Panc1 (cell line): ENCODE measurements at regions not wholly inside any gene's neighbourhood (a gene's known extent, or its start where the extent isn't known, plus 50 kb on each side); places are given as distances from the start of the nearest gene placed in this dataset.

Experiments
- ATAC-seq: fragments of 200-7000 bp; cut with Tn5 transposase; 2 replicates; pipeline ENCODE4 v1.9.1; 2020; ENCODE audit warnings: mild to moderate bottlenecking, moderate library complexity
- BruUV-seq: library from RNA; stranded (reverse); fragments of 400-500 nt; replicated peaks from 2 replicates; lab custom pipeline; 2021; lab: Mats Ljungman, UMichigan
- CTCF ChIA-PET: fragments of 300-600 bp; sonication (Branson Sonifier 250); formaldehyde crosslinking; loops from one replicate; lab custom pipeline; 2022; ENCODE audit warnings: antibody characterized with exemption; lab: Charles Lee
- POLR2A ChIA-PET: fragments of 300-600 bp; sonication (Branson Sonifier 250); formaldehyde crosslinking; loops from one replicate; lab custom pipeline; 2022; ENCODE audit warnings: antibody characterized with exemption; lab: Charles Lee
- DNase-seq: peaks from one replicate; pipeline ENCODE4 v3.0.0-alpha.2; 2010; ENCODE audit warnings: low read depth, low spot score
- H3K27ac ChIP-seq: 2 replicates; pipeline ENCODE4 v1.5.1; 2011; ENCODE audit warnings: mild to moderate bottlenecking, low read length, inconsistent platforms
- H3K27me3 ChIP-seq: fragments of 200-500 bp; sonication (Bioruptor generic); 2 replicates; pipeline ENCODE4 v1.6.0; 2014; ENCODE audit warnings: low read length, inconsistent platforms; ENCODE audit not compliant: control insufficient read depth, insufficient read depth
- H3K36me3 ChIP-seq: fragments of 200-500 bp; sonication (Bioruptor generic); 2 replicates; pipeline ENCODE4 v1.5.1; 2014; ENCODE audit warnings: inconsistent platforms, mild to moderate bottlenecking, low read length, moderate library complexity; ENCODE audit not compliant: control insufficient read depth, insufficient read depth
- H3K4me1 ChIP-seq: 2 replicates; pipeline ENCODE4 v1.5.1; 2011; ENCODE audit warnings: inconsistent platforms, mild to moderate bottlenecking, low read length, moderate library complexity; ENCODE audit not compliant: control insufficient read depth, insufficient read depth
- H3K4me3 ChIP-seq, 2 experiments: 2 replicates each; pipeline ENCODE4 v1.5.1; 2011 to 2012; ENCODE audit warnings: low read depth in 2 of 2, low read length in 2 of 2, mild to moderate bottlenecking in 2 of 2, inconsistent platforms in 1 of 2, moderate library complexity in 1 of 2
- H3K9me3 ChIP-seq: fragments of 200-500 bp; sonication (Bioruptor generic); 2 replicates; pipeline ENCODE4 v1.5.1; 2014; ENCODE audit warnings: low read depth, mild to moderate bottlenecking, inconsistent platforms, low read length, moderate library complexity; ENCODE audit not compliant: control insufficient read depth, insufficient read depth
- CTCF ChIP-seq: fragments of 450-650 bp; IDR thresholded peaks from 2 replicates; pipeline ENCODE4 v1.5.1; 2017; ENCODE audit warnings: mild to moderate bottlenecking
- POLR2AphosphoS5 ChIP-seq: IDR thresholded peaks from 2 replicates; pipeline ENCODE4 v1.6.1; 2012; ENCODE audit warnings: mild to moderate bottlenecking, low read depth, low read length, moderate library complexity
- REST ChIP-seq, 2 experiments: IDR thresholded peaks; 2 replicates each; pipeline ENCODE4 v1.6.1; 2011 to 2012; ENCODE audit warnings: low read depth in 2 of 2, control low read depth in 1 of 2, low read length in 1 of 2, mild to moderate bottlenecking in 1 of 2, moderate library complexity in 1 of 2; ENCODE audit not compliant: insufficient read depth in 1 of 2
- SIN3A ChIP-seq: IDR thresholded peaks from 2 replicates; pipeline ENCODE4 v1.6.1; 2012; ENCODE audit warnings: low read depth, mild to moderate bottlenecking, low read length, moderate library complexity, borderline replicate concordance; ENCODE audit not compliant: insufficient read depth
- TCF7L2 ChIP-seq: IDR thresholded peaks from 2 replicates; pipeline ENCODE4 v1.6.1; 2011; ENCODE audit warnings: mild to moderate bottlenecking, low read depth, low read length, inconsistent platforms
- in situ Hi-C: cut with HindIII; loops from 2 replicates; pipeline ENCODE4 v1.10.0; 2016; ENCODE audit warnings: low sequenced_read_pairs, low pct_unique_long_range_greater_than_20kb
- intact Hi-C: fragments of 100-400 bp; cut with micrococcal nuclease; formaldehyde crosslinking; loops from one replicate; pipeline ENCODE4 v1.10.0; 2022; ENCODE audit not compliant: unreplicated experiment

- ChIA-PET CTCF (no interaction called here), POLR2A (no interaction called here)
- H3K4me1 ChIP-seq: no peaks in the 10 kb centered on the region
- no peak overlapping the region for H3K27ac ChIP-seq
- no peak for ATAC-seq
- intact Hi-C loops (no loop called here), in situ Hi-C loops (no loop called here)
- H3K9me3 ChIP-seq: no peaks in the 10 kb centered on the region
- H3K4me3 ChIP-seq: no peak overlapping the region
- TF ChIP-seq CTCF (no peak), TCF7L2 (no peak), SIN3A (no peak), POLR2AphosphoS5 (no peak)
- no peak for DNase-seq
- no peaks in the 10 kb centered on the region; the same call in 1 of the 2 replicates for H3K27me3 ChIP-seq
- no peaks in the 10 kb centered on the region for H3K36me3 ChIP-seq
- BruUV-seq: no TSS peak
These were observed 55.7 kb downstream of the RTP5 start for GRCh38 chr2:241925277-241925676.

- DNase-seq (no peak), ATAC-seq (peak; percentile 32; the same call in 1 of the 2 replicates)
- ChIA-PET CTCF (no interaction called here), POLR2A (no interaction called here)
- intact Hi-C loops (no loop called here), in situ Hi-C loops (no loop called here)
- no peak overlapping the region for H3K4me3 ChIP-seq
- H3K4me1 ChIP-seq: no peaks in the 10 kb centered on the region
- no peaks in the 10 kb centered on the region; the same call in 1 of the 2 replicates for H3K27me3 ChIP-seq
- no TSS peak for BruUV-seq
- no peak overlapping the region for H3K27ac ChIP-seq
- H3K36me3 ChIP-seq: no peaks in the 10 kb centered on the region
- TF ChIP-seq REST (IDR thresholded peaks at IDR 0.05; ENCODE audit: insufficient read depth in 1 of 2, low read depth in 2 of 2, low read length in 1 of 2): no peak
- no peak for TF ChIP-seq TCF7L2
- no peak for TF ChIP-seq POLR2AphosphoS5
- TF ChIP-seq CTCF: no peak
- TF ChIP-seq SIN3A: no peak
- no peaks in the 10 kb centered on the region for H3K9me3 ChIP-seq
These were observed 56.4 kb downstream of the RTP5 start for GRCh38 chr2:241925821-241926441.
